ENCODE measurements at regions not wholly inside any gene's neighbourhood (a gene's known extent, or its start where the extent isn't known, plus 50 kb on each side); places are given as distances from the start of the nearest gene placed in this dataset.

DNA sequence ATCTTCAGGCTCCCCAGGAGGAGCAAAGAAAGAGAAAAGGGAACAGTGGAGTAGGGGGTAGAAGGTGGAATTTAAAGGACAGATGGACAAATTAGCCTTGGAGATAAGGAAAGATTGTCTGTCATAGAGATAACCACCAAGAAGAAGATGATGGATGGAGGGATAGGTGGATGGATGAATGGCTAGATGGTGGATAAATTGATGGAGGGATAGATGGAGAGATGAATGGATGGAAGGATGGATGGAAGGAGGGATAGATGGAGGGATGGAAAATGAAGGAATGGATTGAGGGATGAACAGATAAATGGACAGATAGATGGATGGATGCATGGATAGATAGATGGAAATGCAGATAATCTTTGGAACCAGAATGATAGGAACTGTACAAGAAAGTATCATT lies 102.8 kb downstream of the TNFAIP3 start:
- no peak for TF ChIP-seq ZNF8 (CRISPR knock-in tag; IDR thresholded peaks at IDR 0.05)
- no peak for ATAC-seq

DNA sequence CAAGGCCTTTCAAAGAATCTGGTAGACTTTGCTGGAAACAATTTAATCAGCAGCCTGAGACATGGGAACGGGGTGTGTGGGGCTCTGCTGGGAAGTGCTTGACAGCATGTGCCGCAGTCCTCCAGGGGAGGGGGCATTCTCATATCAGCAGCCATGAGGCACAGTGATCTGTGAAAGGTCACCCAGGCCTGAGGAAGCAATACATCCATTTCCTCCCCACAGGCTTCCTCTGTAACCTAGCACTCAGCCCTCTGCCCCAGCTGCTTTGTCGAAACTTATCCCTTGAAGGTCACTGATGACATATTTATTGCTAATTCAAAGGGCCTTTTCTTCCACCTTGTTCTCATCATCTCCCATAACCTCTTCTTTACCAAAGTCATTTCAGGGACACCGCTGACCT lies 103.3 kb downstream of the TNFAIP3 start:
- TF ChIP-seq PPARA (CRISPR knock-in tag; IDR thresholded peaks at IDR 0.05; ENCODE audit: borderline replicate concordance) (no peak), ZNF8 (CRISPR knock-in tag; IDR thresholded peaks at IDR 0.05) (no peak), ESRRG (CRISPR knock-in tag; IDR thresholded peaks at IDR 0.05) (no peak), CSDC2 (CRISPR knock-in tag; IDR thresholded peaks at IDR 0.05) (no peak), ISL1 (CRISPR knock-in tag; IDR thresholded peaks at IDR 0.05) (no peak), ZFP3 (CRISPR knock-in tag; IDR thresholded peaks at IDR 0.05) (no peak), ZC3H10 (CRISPR knock-in tag; IDR thresholded peaks at IDR 0.05) (no peak), TCF4 (CRISPR knock-in tag; IDR thresholded peaks at IDR 0.05; ENCODE audit: borderline replicate concordance) (no peak), RARB (CRISPR knock-in tag; IDR thresholded peaks at IDR 0.05) (no peak)
- TF ChIP-seq, protein P1, sequence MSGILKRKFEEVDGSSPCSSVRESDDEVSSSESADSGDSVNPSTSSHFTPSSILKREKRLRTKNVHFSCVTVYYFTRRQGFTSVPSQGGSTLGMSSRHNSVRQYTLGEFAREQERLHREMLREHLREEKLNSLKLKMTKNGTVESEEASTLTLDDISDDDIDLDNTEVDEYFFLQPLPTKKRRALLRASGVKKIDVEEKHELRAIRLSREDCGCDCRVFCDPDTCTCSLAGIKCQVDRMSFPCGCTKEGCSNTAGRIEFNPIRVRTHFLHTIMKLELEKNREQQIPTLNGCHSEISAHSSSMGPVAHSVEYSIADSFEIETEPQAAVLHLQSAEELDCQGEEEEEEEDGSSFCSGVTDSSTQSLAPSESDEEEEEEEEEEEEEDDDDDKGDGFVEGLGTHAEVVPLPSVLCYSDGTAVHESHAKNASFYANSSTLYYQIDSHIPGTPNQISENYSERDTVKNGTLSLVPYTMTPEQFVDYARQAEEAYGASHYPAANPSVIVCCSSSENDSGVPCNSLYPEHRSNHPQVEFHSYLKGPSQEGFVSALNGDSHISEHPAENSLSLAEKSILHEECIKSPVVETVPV (CRISPR knock-in tag; IDR thresholded peaks at IDR 0.05) = no peak
- TF ChIP-seq, protein P2, sequence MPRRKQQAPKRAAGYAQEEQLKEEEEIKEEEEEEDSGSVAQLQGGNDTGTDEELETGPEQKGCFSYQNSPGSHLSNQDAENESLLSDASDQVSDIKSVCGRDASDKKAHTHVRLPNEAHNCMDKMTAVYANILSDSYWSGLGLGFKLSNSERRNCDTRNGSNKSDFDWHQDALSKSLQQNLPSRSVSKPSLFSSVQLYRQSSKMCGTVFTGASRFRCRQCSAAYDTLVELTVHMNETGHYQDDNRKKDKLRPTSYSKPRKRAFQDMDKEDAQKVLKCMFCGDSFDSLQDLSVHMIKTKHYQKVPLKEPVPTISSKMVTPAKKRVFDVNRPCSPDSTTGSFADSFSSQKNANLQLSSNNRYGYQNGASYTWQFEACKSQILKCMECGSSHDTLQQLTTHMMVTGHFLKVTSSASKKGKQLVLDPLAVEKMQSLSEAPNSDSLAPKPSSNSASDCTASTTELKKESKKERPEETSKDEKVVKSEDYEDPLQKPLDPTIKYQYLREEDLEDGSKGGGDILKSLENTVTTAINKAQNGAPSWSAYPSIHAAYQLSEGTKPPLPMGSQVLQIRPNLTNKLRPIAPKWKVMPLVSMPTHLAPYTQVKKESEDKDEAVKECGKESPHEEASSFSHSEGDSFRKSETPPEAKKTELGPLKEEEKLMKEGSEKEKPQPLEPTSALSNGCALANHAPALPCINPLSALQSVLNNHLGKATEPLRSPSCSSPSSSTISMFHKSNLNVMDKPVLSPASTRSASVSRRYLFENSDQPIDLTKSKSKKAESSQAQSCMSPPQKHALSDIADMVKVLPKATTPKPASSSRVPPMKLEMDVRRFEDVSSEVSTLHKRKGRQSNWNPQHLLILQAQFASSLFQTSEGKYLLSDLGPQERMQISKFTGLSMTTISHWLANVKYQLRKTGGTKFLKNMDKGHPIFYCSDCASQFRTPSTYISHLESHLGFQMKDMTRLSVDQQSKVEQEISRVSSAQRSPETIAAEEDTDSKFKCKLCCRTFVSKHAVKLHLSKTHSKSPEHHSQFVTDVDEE (CRISPR knock-in tag; IDR thresholded peaks at IDR 0.05) = no peak
- no peak for ATAC-seq

DNA sequence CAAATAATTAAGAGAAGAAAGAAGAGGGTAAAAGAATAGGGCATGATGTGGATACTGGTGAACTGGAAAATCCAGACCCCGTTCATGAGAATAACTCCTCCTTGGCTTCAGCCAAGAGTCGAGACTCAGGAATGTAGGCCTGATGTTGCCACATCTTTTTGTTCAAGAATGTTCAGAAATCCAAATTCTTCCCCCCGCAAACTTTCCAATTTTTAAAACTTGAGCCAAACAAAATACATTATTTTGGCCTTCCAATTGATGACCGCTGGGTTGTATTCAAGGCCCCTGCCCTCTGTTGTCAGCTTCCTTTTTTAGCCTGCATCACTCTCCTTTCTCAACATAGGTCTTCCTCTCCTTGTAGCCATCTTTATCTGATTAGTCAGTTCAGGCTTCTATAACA lies 106.1 kb downstream of the TNFAIP3 start:
- TF ChIP-seq, protein P1 (CRISPR knock-in tag; IDR thresholded peaks at IDR 0.05) = no peak
- TF ChIP-seq, protein P2 (CRISPR knock-in tag; IDR thresholded peaks at IDR 0.05) = no peak
- TF ChIP-seq ESRRG (CRISPR knock-in tag; IDR thresholded peaks at IDR 0.05) (no peak), TCF4 (CRISPR knock-in tag; IDR thresholded peaks at IDR 0.05; ENCODE audit: borderline replicate concordance) (no peak), OSR1 (CRISPR knock-in tag; IDR thresholded peaks at IDR 0.05) (no peak), RARB (CRISPR knock-in tag; IDR thresholded peaks at IDR 0.05) (no peak), ZNF565 (CRISPR knock-in tag; conservative IDR thresholded peaks at IDR 0.05; ENCODE audit: low read depth) (no peak), ZFP3 (CRISPR knock-in tag; IDR thresholded peaks at IDR 0.05) (no peak)
- TF ChIP-seq, protein P3, sequence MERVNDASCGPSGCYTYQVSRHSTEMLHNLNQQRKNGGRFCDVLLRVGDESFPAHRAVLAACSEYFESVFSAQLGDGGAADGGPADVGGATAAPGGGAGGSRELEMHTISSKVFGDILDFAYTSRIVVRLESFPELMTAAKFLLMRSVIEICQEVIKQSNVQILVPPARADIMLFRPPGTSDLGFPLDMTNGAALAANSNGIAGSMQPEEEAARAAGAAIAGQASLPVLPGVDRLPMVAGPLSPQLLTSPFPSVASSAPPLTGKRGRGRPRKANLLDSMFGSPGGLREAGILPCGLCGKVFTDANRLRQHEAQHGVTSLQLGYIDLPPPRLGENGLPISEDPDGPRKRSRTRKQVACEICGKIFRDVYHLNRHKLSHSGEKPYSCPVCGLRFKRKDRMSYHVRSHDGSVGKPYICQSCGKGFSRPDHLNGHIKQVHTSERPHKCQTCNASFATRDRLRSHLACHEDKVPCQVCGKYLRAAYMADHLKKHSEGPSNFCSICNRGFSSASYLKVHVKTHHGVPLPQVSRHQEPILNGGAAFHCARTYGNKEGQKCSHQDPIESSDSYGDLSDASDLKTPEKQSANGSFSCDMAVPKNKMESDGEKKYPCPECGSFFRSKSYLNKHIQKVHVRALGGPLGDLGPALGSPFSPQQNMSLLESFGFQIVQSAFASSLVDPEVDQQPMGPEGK (CRISPR knock-in tag; IDR thresholded peaks at IDR 0.05; ENCODE audit: borderline replicate concordance) = no peak
- no peak for ATAC-seq

DNA sequence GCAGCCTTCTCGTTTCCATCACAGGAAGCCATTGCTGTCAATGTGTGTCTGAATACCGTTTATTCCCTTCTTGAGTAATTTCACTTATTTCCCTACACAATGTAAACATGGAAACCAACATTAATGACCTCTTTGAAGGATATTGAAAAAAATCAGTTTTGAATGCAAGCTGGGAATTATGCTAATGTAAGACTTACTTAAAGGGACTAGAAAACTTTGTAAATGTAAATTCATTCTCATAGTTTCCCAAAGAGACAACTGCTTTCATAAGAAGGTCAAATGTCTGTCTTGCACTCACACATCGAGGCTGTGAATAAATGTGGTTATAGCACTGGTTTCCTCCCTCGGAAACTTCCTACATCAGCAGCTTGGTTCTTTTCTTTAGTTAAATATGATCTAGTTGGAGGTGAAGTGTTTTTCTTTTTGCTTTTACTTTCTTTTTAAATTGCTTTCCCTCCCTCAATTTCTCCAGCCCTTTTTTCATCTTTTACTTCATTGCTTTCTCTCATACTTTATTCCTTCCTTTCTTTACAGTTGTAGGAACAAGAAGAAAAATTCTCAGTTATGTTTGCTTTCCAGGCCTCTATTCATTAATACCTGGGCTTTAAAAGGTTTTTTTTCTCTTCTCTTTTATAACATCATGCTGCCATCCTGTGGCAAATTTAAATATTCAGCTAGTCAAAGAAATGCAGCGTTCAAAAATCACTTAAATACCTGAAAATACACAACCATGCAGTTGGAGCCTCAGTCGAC lies 108.3 kb downstream of the TNFAIP3 start:
- TF ChIP-seq TOX (CRISPR knock-in tag; IDR thresholded peaks at IDR 0.05; ENCODE audit: borderline replicate concordance) (no peak), ZNF70 (CRISPR knock-in tag; IDR thresholded peaks at IDR 0.05) (no peak), ESRRG (CRISPR knock-in tag; IDR thresholded peaks at IDR 0.05) (no peak), TCF4 (CRISPR knock-in tag; IDR thresholded peaks at IDR 0.05; ENCODE audit: borderline replicate concordance) (no peak), ZFP3 (CRISPR knock-in tag; IDR thresholded peaks at IDR 0.05) (no peak), BACH2 (CRISPR knock-in tag; IDR thresholded peaks at IDR 0.05; ENCODE audit: borderline replicate concordance) (no peak)
- TF ChIP-seq, protein P1 (CRISPR knock-in tag; IDR thresholded peaks at IDR 0.05) = no peak
- TF ChIP-seq, protein P4, sequence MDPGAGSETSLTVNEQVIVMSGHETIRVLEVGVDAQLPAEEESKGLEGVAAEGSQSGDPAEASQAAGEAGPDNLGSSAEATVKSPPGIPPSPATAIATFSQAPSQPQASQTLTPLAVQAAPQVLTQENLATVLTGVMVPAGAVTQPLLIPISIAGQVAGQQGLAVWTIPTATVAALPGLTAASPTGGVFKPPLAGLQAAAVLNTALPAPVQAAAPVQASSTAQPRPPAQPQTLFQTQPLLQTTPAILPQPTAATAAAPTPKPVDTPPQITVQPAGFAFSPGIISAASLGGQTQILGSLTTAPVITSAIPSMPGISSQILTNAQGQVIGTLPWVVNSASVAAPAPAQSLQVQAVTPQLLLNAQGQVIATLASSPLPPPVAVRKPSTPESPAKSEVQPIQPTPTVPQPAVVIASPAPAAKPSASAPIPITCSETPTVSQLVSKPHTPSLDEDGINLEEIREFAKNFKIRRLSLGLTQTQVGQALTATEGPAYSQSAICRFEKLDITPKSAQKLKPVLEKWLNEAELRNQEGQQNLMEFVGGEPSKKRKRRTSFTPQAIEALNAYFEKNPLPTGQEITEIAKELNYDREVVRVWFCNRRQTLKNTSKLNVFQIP (CRISPR knock-in tag; IDR thresholded peaks at IDR 0.05; ENCODE audit: borderline replicate concordance, low read depth) = no peak
- ATAC-seq = no peak
